K562 (cell line): ENCODE measurements at regions not wholly inside any gene's neighbourhood (a gene's known extent, or its start where the extent isn't known, plus 50 kb on each side); places are given as distances from the start of the nearest gene placed in this dataset.

Experiments used
- BCLAF1 ChIP-seq, 2 experiments: fragments of 450-650 bp in 1 of 2; IDR thresholded peaks; 2 replicates each; pipeline ENCODE4 v1.6.1; 2011 to 2017; ENCODE audit warnings: low read depth in 2 of 2, antibody characterized with exemption in 1 of 2, borderline replicate concordance in 1 of 2, low read length in 1 of 2, mild to moderate bottlenecking in 1 of 2, mixed read lengths in 1 of 2; ENCODE audit not compliant: control insufficient read depth in 1 of 2
- BDP1 ChIP-seq: IDR thresholded peaks from 3 replicates; pipeline ENCODE4 v1.6.1; 2011; ENCODE audit not compliant: insufficient read length, insufficient read depth
- CREM ChIP-seq: IDR thresholded peaks from 2 replicates; pipeline ENCODE4 v1.6.1; 2014; ENCODE audit warnings: antibody characterized with exemption, low read depth
- DNMT1 ChIP-seq: fragments of 450-650 bp; IDR thresholded peaks from 2 replicates; pipeline ENCODE4 v1.6.1; 2016; ENCODE audit warnings: antibody characterized with exemption, mild to moderate bottlenecking
- E4F1 ChIP-seq: fragments of 250-450 bp; sonication (Bioruptor Pico); IDR thresholded peaks from 2 replicates; pipeline ENCODE4 v1.5.0; 2021; ENCODE audit warnings: mild to moderate bottlenecking, borderline replicate concordance
- FOSL1 ChIP-seq: fragments of 200-800 bp; sonication (Bioruptor generic); conservative IDR thresholded peaks from 2 replicates; pipeline ENCODE4 v1.6.1; 2016; ENCODE audit warnings: missing genetic modification characterization, missing compliant biosample characterization
- IFI16 ChIP-seq: fragments of 250-450 bp; sonication (Bioruptor Pico); IDR thresholded peaks from 2 replicates; pipeline ENCODE4 v2.1.2; 2022; ENCODE audit warnings: mild to moderate bottlenecking, inconsistent platforms
- KDM1A ChIP-seq, 2 experiments: fragments of 450-650 bp; IDR thresholded peaks; 2 replicates each; pipeline ENCODE4 v1.6.1; 2016; ENCODE audit warnings: mild to moderate bottlenecking in 2 of 2
- MAFG ChIP-seq: fragments of 450-650 bp; conservative IDR thresholded peaks from 2 replicates; pipeline ENCODE4 v1.6.1; 2016; ENCODE audit warnings: missing genetic modification characterization, missing compliant biosample characterization
- MTA2 ChIP-seq: fragments of 450-650 bp; IDR thresholded peaks from 2 replicates; pipeline ENCODE4 v1.6.1; 2016; ENCODE audit warnings: low read depth
- NCOA4 ChIP-seq: fragments of 450-650 bp; IDR thresholded peaks from 2 replicates; pipeline ENCODE4 v1.6.1; 2018; ENCODE audit warnings: mild to moderate bottlenecking; ENCODE audit not compliant: partially characterized antibody
- NFYB ChIP-seq: IDR thresholded peaks from 2 replicates; pipeline ENCODE4 v1.6.1; 2011; ENCODE audit warnings: mild to moderate bottlenecking, moderate library complexity; ENCODE audit not compliant: insufficient read length; ENCODE audit errors: extremely low read depth
- NR2C1 ChIP-seq, 2 experiments: fragments of 450-650 bp; IDR thresholded peaks; 2 replicates each; pipeline ENCODE4 v1.6.1; 2017; ENCODE audit warnings: mild to moderate bottlenecking in 2 of 2, antibody characterized with exemption in 1 of 2, inconsistent platforms in 1 of 2, missing compliant biosample characterization in 1 of 2, missing genetic modification characterization in 1 of 2
- PYGO2 ChIP-seq: fragments of 450-650 bp; IDR thresholded peaks from 2 replicates; pipeline ENCODE4 v1.6.1; 2016; ENCODE audit warnings: mild to moderate bottlenecking, missing genetic modification characterization, moderate library complexity, missing compliant biosample characterization
- SAFB2 ChIP-seq: fragments of 200-400 bp; formaldehyde crosslinking; IDR thresholded peaks from 2 replicates; pipeline ENCODE4 v1.6.1; 2018; ENCODE audit warnings: borderline replicate concordance, low read length, low read depth, moderate library complexity; ENCODE audit not compliant: severe bottlenecking
- SMARCB1 ChIP-seq: IDR thresholded peaks from 2 replicates; pipeline ENCODE4 v1.6.1; 2011; ENCODE audit warnings: improper control_type of control experiment, low read depth; ENCODE audit not compliant: insufficient read length
- SP1 ChIP-seq: sonication (generic); formaldehyde crosslinking; IDR thresholded peaks from 2 replicates; pipeline ENCODE4 v1.8.1; 2022; ENCODE audit warnings: mild to moderate bottlenecking, missing genetic modification reagents
- TCF15 ChIP-seq: fragments of 250-450 bp; sonication (Bioruptor Pico); IDR thresholded peaks from 2 replicates; pipeline ENCODE4 v1.8.0; 2022; ENCODE audit warnings: moderate library complexity, mild to moderate bottlenecking, inconsistent platforms
- ZFP1 ChIP-seq: fragments of 450-650 bp; formaldehyde crosslinking; IDR thresholded peaks from 2 replicates; pipeline ENCODE4 v1.4.0; 2020; ENCODE audit warnings: mild to moderate bottlenecking, mixed read lengths
- ZNF239 ChIP-seq: fragments of 250-450 bp; sonication (Bioruptor Pico); IDR thresholded peaks from 2 replicates; pipeline ENCODE4 v1.4.0; 2020; ENCODE audit warnings: mild to moderate bottlenecking
- ZNF431 ChIP-seq: sonication (generic); formaldehyde crosslinking; IDR thresholded peaks from 2 replicates; pipeline ENCODE4 v1.8.0; 2022; ENCODE audit warnings: mild to moderate bottlenecking, missing genetic modification reagents
- ZNF830 ChIP-seq: fragments of 250-450 bp; sonication (Bioruptor Pico); IDR thresholded peaks from 2 replicates; pipeline ENCODE4 v1.5.0; 2021; ENCODE audit warnings: mild to moderate bottlenecking

GRCh38 chr12:126903027-126903876, 1363.7 kb upstream of the TMEM132C start (continued):
- TF ChIP-seq SMARCB1: no peak
- no peak for TF ChIP-seq KDM1A (IDR thresholded peaks at IDR 0.05)
- TF ChIP-seq CREM: no peak
- no peak for TF ChIP-seq BCLAF1 (IDR thresholded peaks at IDR 0.05; ENCODE audit: borderline replicate concordance in 1 of 2, control insufficient read depth in 1 of 2, low read depth in 2 of 2, low read length in 1 of 2)
- TF ChIP-seq ZNF239: peak; percentile 93
- TF ChIP-seq FOSL1: 0 out of 2 replicates have a peak, but pooled peaks have one; percentile 29
- no peak for TF ChIP-seq SAFB2
- TF ChIP-seq IFI16: peak; percentile 86; the same call in 1 of the 2 replicates
- TF ChIP-seq NR2C1 (IDR thresholded peaks at IDR 0.05): no peak
- peak; percentile 95 for TF ChIP-seq NR2C1 (tag; IDR thresholded peaks at IDR 0.05)
- TF ChIP-seq ZNF431 (CRISPR knock-in tag): no peak
- no peak for TF ChIP-seq MTA2
- TF ChIP-seq NCOA4: no peak
- TF ChIP-seq BDP1: no peak
- peak; percentile 90 for TF ChIP-seq ZFP1 (CRISPR knock-in tag)
- TF ChIP-seq SP1 (CRISPR knock-in tag): no peak
- 0 out of 2 replicates have a peak, but pooled peaks have one; percentile 33 for TF ChIP-seq MAFG (tag)
- TF ChIP-seq TCF15 (CRISPR knock-in tag): peak; percentile 90
- TF ChIP-seq NFYB: no peak
- peak; percentile 77; the same call in 1 of the 2 replicates for TF ChIP-seq E4F1 (CRISPR knock-in tag)
- TF ChIP-seq DNMT1: no peak
- TF ChIP-seq PYGO2: peak; percentile 94
- 0 out of 2 replicates have a peak, but pooled peaks have one; percentile 45 for TF ChIP-seq ZNF830 (CRISPR knock-in tag)
